DMS53 treated with DMSO at 0.1 percent for 48 hours (cell line): ENCODE measurements at regions not wholly inside any gene's neighbourhood (a gene's known extent, or its start where the extent isn't known, plus 50 kb on each side); places are given as distances from the start of the nearest gene placed in this dataset.

Experiments
- DNase-seq: peaks from one replicate; lab custom pipeline; 2025; ENCODE audit not compliant: unreplicated experiment; lab: John Stamatoyannopoulos, UW

- no peak for DNase-seq
Observed at GRCh38 chr20:52416953-52417352, 225.4 kb upstream of the ZFP64 start.

- DNase-seq = no peak
Observed at GRCh38 chr20:52411611-52412010, 220.0 kb upstream of the ZFP64 start.

DNA sequence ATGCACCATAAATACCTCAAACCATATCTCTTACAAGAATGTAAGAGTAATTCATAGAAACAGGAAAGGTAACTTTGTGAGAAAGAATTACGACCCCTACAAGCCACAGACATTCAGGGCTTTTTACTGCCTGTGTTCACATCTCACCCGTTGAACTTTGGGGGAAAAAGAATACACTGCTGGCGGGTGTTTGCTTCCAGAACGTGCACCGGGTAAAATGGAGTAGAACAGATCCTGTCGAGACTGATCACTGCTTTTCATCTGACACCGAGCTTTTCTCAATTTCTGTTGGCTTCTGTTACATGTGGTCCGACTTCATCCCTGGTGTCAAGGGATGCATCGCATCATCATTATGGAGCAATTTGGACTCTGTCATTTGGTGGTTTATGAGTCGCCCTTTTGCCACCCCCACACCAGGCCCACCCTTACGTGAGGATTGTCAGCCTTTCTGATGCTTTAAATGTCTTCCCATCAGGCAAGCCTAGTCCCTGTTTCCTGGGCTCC, 219.2 kb upstream of the ZFP64 start:
- DNase-seq = no peak

- no peak for DNase-seq
Observed at GRCh38 chr20:52410182-52410647, 218.6 kb upstream of the ZFP64 start.

DNA sequence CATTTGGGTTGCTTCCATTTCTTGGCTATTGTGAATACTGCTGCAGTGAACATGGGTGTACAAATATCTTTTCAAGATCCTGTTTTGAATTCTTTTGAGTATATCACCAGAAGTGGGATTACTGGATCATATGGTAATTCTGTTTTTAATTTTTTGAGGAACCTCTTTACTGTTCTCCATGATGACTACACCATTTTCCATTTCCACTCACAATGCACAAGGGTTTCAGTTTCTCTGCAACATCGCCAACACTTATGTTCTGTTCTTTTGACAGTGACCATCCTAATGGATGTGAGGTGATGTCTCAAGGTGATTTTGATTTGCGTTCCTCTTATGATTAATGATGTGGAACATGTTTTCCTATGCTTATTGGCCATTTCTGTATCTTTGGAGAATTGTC, 214.4 kb upstream of the ZFP64 start:
- no peak for DNase-seq

GRCh38 chr20:52405417-52405816, 213.8 kb upstream of the ZFP64 start:
- no peak for DNase-seq

DNA sequence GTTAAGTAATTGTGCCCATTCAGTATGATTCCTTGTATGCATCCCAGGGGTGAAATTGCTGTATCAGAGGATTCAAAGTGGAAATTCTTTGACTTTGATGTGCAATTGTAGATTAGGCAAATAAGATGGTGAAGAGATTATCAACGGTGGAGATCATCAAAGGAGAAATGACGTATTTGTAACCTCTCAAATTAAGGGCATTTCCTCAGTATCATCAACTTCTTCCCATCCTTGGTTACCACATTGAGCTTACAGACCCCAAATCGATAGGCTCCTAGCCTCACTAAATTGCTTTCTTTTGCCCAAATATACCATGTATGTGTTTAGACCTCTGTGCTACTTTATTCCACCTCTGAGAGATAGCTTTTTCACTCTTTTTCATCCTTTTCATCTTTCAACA, 213.1 kb upstream of the ZFP64 start:
- DNase-seq = no peak

GRCh38 chr20:52402950-52403349, 211.4 kb upstream of the ZFP64 start:
- no peak for DNase-seq

GRCh38 chr20:52402514-52402913, 210.9 kb upstream of the ZFP64 start:
- no peak for DNase-seq

DNA sequence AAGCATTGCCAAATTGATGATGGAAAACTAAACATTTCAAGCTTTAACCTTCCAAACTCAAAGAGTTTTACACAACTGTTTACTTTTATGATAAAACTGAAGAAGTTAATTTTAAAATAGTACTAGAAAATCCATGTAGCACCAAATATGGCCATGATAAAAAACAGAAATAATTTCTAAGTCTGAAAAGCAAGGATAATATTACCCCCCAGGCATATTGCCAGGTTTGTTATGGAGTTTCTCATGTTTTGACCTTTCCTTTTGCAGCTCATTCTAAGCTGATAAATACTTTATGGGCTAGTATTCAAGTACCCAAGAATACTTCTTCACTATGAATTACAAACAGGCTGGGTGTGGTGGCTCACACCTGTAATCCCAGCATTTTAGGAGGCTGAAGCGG, 209.9 kb upstream of the ZFP64 start:
- DNase-seq = no peak

- DNase-seq = no peak
Observed at GRCh38 chr20:52399352-52399751, 207.8 kb upstream of the ZFP64 start.

GRCh38 chr20:52389606-52390005, 198.0 kb upstream of the ZFP64 start:
- DNase-seq = no peak

- DNase-seq = no peak
Observed at GRCh38 chr20:52383995-52384621, 192.5 kb upstream of the ZFP64 start.

DNA sequence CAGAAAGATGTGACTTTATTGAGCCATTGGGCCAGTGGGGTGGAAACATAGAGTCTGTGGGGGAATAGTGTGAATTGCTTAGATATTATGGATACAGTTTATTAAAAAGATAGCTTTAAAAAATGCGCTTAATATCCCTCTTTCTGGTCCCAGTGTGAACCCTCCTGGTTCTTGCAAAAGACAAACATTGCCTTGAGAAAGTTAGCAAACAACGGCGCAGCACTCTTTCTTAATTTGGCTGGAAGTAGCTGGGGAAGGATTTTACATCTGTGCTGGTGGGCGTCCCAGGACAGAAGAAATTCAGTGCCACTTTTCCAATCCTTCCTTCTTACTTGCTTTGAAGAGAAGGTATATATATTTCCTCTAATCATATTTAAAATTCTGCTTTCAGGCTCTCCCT, 191.4 kb upstream of the ZFP64 start:
- DNase-seq = no peak

DNA sequence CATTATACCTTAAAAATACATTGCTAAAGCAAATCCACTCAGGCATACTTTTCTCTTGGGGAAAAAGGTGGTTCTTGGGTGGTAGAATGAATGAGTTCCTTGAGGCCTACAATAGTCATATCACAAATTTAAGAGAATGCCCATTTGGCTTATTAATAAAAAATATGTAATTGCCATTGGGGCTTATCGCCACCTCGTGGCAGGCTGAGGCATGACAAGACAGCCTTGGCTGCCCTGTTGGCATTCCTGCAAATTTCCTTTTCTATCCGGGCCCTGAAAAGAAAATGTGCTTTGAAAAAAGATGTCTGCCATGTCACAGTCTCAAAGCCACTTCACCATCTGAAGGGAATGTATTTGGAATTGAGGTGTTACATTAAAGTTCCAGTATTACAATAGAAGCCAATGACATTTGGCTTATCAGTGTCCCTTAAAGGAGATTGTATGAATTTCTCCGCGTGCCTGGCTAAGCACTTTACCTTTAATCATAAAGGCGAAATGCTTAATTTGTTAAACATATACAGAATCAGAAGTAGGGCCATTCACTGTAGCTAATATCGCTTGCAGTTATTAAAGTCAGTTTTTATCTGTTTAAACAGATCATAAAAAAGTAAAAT, 188.3 kb upstream of the ZFP64 start:
- no peak for DNase-seq

GRCh38 chr20:52372169-52372568, 180.6 kb upstream of the ZFP64 start:
- no peak for DNase-seq

DNA sequence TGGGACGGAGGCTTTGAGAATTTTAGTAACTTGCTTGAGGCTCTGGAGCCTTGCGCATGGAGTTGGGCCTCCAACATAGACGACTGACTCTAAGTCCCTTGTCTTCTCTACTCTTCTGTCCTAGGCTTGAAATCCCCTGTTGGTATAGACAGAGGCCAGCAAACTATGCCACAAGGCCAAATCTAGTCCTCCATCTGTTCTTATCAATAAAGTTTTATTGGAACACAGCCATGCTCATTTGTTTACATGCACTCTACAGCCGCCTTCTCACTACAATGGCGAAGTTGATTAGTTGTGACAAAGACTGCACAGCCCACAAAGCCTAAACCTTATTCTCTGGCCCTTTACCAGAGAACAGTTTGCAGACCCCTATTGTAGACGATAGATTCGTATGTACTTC, 174.1 kb upstream of the ZFP64 start:
- no peak for DNase-seq

DNA sequence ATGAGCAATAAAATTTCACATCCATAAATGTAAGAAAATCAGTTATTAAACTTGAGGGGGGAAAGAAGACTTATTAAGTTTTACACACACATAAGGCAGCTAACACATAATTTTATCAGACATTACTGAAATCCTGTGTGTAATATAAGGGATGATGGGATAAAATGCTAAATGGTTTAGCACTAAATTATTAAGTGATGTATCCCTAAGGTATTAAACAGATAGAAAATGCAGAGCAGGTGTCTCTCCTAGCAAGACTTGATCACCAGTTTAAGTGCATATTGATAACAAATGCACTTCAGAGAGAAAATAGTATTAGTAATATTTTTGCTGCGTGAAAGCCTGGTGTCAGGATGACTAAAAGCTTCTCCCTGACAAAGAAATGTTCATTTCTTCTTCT, 172.8 kb upstream of the ZFP64 start:
- no peak for DNase-seq

DNA sequence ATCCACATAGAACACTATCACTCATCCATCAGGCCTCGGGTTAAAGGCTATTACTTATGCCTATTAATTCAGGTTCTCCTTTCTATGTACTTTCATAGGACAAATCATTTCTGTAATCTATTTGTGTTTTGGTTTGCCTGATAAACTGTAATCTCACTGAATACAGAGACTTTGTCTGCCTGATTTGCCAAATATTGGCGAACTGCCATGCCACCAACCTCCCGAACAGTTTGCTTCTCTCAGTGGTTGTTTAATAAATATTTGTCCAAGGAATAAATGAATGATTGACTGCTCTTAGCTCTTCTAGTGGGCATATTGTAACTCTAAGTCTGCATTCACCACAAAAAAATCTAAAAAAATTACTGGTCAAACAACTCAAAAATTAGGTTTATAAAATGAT, 170.1 kb upstream of the ZFP64 start:
- no peak for DNase-seq

- no peak for DNase-seq
Observed at GRCh38 chr20:52349806-52350205, 158.2 kb upstream of the ZFP64 start.

- DNase-seq = no peak
Observed at GRCh38 chr20:52348434-52348833, 156.9 kb upstream of the ZFP64 start.

DNA sequence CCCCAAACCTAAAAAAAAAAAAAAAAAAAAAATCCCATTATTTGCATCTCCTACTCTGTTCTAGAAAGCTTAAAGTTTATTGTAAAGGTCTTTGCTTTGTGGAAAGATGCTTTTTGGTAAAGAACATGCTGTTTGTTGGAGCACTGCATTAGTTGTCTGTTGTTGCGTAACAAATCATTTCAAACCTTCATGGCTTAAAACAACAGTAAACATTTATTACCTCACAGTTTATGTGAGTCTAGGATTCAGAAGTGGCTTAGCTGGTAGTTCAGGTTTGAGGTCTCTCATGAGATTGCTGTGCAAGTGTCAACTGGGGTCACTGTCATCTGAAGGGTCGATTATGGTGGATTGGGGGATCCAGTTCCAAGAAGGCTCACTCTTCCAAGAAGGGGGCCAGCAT, 155.2 kb upstream of the ZFP64 start:
- DNase-seq = no peak

DNA sequence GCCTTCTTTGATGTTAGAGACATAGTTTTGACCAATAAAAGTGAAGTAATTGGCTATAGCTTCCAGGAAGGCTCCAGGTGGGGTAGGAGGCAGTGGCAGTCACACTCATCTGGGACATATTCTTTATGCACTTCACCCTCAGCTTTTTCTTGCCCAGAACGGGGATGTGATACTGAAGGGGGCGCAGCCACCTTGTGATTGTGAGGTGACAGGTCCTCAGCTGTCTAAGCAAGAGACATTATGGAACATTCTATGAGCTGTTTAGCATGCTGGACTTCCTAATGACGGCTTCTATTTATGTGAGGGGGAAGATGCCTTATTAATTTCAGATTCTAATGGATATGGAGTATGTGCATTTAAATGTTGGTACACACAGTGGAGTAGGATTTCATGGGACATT, 151.3 kb upstream of the ZFP64 start:
- DNase-seq = no peak
